Neural cell (in vitro differentiated cells): ENCODE measurements at regions not wholly inside any gene's neighbourhood (a gene's known extent, or its start where the extent isn't known, plus 50 kb on each side); places are given as distances from the start of the nearest gene placed in this dataset.

ENCODE experiments used
- H2AFZ ChIP-seq: fragments of 200-600, 300-800 bp; sonication (generic), shearing (Covaris generic); 2 replicates; pipeline ENCODE4 v1.6.0; 2014; ENCODE audit warnings: low read depth, mild to moderate bottlenecking, antibody characterized with exemption, low read length, moderate library complexity
- H3F3A ChIP-seq: fragments of 200-600 bp; shearing (Covaris generic); 2 replicates; pipeline ENCODE4 v1.6.1; 2016; ENCODE audit warnings: mild to moderate bottlenecking, moderate library complexity, mixed read lengths, antibody characterized with exemption, low read length; ENCODE audit not compliant: insufficient read depth, poor library complexity, severe bottlenecking
- H3K27ac ChIP-seq: fragments of 200-600, 300-800 bp; sonication (generic), shearing (Covaris generic); 2 replicates; pipeline ENCODE4 v1.5.1; 2014; ENCODE audit warnings: mild to moderate bottlenecking, low read length, moderate library complexity
- H3K27me3 ChIP-seq: fragments of 300-800, 200-600 bp; sonication (generic), shearing (Covaris generic); 2 replicates; pipeline ENCODE4 v1.6.0; 2014; ENCODE audit warnings: mild to moderate bottlenecking, low read depth, low read length, moderate library complexity; ENCODE audit not compliant: insufficient read depth
- H3K36me3 ChIP-seq: fragments of 300-800, 200-600 bp; sonication (generic), shearing (Covaris generic); 2 replicates; pipeline ENCODE4 v1.5.1; 2014; ENCODE audit warnings: mild to moderate bottlenecking, antibody characterized with exemption, low read length, moderate library complexity; ENCODE audit not compliant: insufficient read depth
- H3K4me2 ChIP-seq: fragments of 300-800, 200-600 bp; sonication (generic), shearing (Covaris generic); 2 replicates; pipeline ENCODE4 v1.6.0; 2014; ENCODE audit warnings: mild to moderate bottlenecking, low read length
- H3K4me3 ChIP-seq: fragments of 300-800, 200-600 bp; sonication (generic), shearing (Covaris generic); 2 replicates; pipeline ENCODE4 v1.5.1; 2014; ENCODE audit warnings: mild to moderate bottlenecking, low read length, moderate library complexity
- H3K79me2 ChIP-seq: fragments of 200-600 bp; shearing (Covaris generic); replicated peaks from 2 replicates; pipeline ENCODE4 v1.6.0; 2014; ENCODE audit warnings: mild to moderate bottlenecking, low read length, moderate library complexity; ENCODE audit not compliant: insufficient read depth
- H3K9ac ChIP-seq: fragments of 300-800, 200-600 bp; sonication (generic), shearing (Covaris generic); 2 replicates; pipeline ENCODE4 v1.6.1; 2016; ENCODE audit warnings: mild to moderate bottlenecking, low read length, mixed read lengths
- H3K9me2 ChIP-seq: fragments of 200-600 bp; shearing (Covaris generic); 2 replicates; pipeline ENCODE4 v1.6.1; 2016; ENCODE audit warnings: mild to moderate bottlenecking, low read length, mixed read lengths; ENCODE audit not compliant: insufficient read depth
- H3K9me3 ChIP-seq: fragments of 200-600, 300-800 bp; sonication (generic), shearing (Covaris generic); 2 replicates; pipeline ENCODE4 v1.6.1; 2016; ENCODE audit warnings: mild to moderate bottlenecking, mixed run types, low read length, moderate library complexity, mixed read lengths
- H4K20me1 ChIP-seq: fragments of 200-600 bp; shearing (Covaris generic); 2 replicates; pipeline ENCODE4 v1.6.1; 2016; ENCODE audit warnings: mild to moderate bottlenecking, mixed run types; ENCODE audit not compliant: insufficient read depth
- CTCF ChIP-seq: fragments of 450-650 bp; IDR thresholded peaks from 2 replicates; pipeline ENCODE4 v1.5.1; 2014; ENCODE audit warnings: antibody characterized with exemption, mild to moderate bottlenecking, moderate library complexity; ENCODE audit not compliant: poor library complexity, severe bottlenecking
- EP300 ChIP-seq: fragments of 450-650 bp; conservative IDR thresholded peaks from 2 replicates; pipeline ENCODE4 v1.6.1; 2014; ENCODE audit warnings: antibody characterized with exemption, mild to moderate bottlenecking, moderate library complexity; ENCODE audit not compliant: poor library complexity, severe bottlenecking
- EZH2 ChIP-seq: fragments of 200-600, 300-800 bp; shearing (Covaris generic), sonication (generic); IDR thresholded peaks from 2 replicates; pipeline ENCODE4 v1.6.1; 2014; ENCODE audit warnings: antibody characterized with exemption, low read length, borderline replicate concordance, mild to moderate bottlenecking; ENCODE audit not compliant: insufficient read depth, poor library complexity, severe bottlenecking
- MXI1 ChIP-seq: fragments of 450-650 bp; conservative IDR thresholded peaks from 2 replicates; pipeline ENCODE4 v1.6.1; 2014; ENCODE audit warnings: antibody characterized with exemption, mild to moderate bottlenecking; ENCODE audit not compliant: poor library complexity, severe bottlenecking
- POLR2AphosphoS5 ChIP-seq: IDR thresholded peaks from 2 replicates; pipeline ENCODE4 v1.6.1; 2012
- RAD21 ChIP-seq: fragments of 450-650 bp; conservative IDR thresholded peaks from 2 replicates; pipeline ENCODE4 v1.6.1; 2014; ENCODE audit warnings: antibody characterized with exemption, mild to moderate bottlenecking, moderate library complexity
- REST ChIP-seq: IDR thresholded peaks from 2 replicates; pipeline ENCODE4 v1.6.1; 2012; ENCODE audit warnings: borderline replicate concordance
- SMC3 ChIP-seq: fragments of 450-650 bp; conservative IDR thresholded peaks from 2 replicates; pipeline ENCODE4 v1.6.1; 2014; ENCODE audit warnings: antibody characterized with exemption, mild to moderate bottlenecking, moderate library complexity; ENCODE audit not compliant: poor library complexity

GRCh38 chr12:47396902-47397663 is 308.7 kb downstream of the RPAP3 start:
- Histone ChIP-seq H3K36me3 (no peaks in the 10 kb centered on the region), H3K9ac (no peak overlapping the region), H3F3A (no peaks in the 10 kb centered on the region), H3K4me2 (no peak overlapping the region), H3K79me2 (no peaks in the 10 kb centered on the region), H3K4me3 (no peak overlapping the region), H3K27ac (no peak overlapping the region), H2AFZ (no peak overlapping the region), H3K27me3 (no peaks in the 10 kb centered on the region), H3K9me3 (peaks cover 4% of the 10 kb centered on the region), H4K20me1 (no peaks in the 10 kb centered on the region), H3K9me2 (no peaks in the 10 kb centered on the region)
- TF ChIP-seq EP300: no peak
- no peak for TF ChIP-seq SMC3
- no peak for TF ChIP-seq REST
- TF ChIP-seq POLR2AphosphoS5: no peak
- no peak for TF ChIP-seq EZH2

DNA sequence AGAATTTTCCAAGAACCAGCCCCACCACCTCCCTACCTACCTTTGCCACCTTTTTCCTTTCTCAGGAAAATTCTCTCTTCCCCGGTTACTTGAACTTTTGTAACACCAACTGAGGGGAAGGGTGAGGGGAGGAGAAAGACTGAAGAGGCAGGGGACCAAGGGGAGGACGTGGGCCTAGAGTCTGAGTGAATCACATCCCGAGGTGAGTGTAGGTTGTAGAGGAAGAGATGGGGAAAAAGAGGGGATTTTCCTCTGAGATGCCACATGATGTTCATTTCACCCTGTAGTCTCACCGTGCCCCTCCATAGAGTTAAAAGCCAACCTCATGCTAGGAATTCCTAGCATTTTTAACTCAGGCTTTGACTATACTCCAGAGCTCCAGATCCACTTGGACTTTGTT is 311.8 kb downstream of the RPAP3 start:
- Histone ChIP-seq H3K27ac (no peak overlapping the region), H3K4me2 (no peak overlapping the region), H3K9me2 (no peaks in the 10 kb centered on the region), H3K79me2 (no peaks in the 10 kb centered on the region), H2AFZ (no peak overlapping the region), H4K20me1 (no peaks in the 10 kb centered on the region), H3K9ac (no peak overlapping the region), H3K4me3 (no peak overlapping the region), H3F3A (no peaks in the 10 kb centered on the region), H3K36me3 (no peaks in the 10 kb centered on the region), H3K27me3 (no peaks in the 10 kb centered on the region), H3K9me3 (peaks cover 4% of the 10 kb centered on the region)
- TF ChIP-seq CTCF (no peak), EP300 (no peak), MXI1 (no peak)

- H3F3A ChIP-seq: no peaks in the 10 kb centered on the region
- TF ChIP-seq REST (no peak), EZH2 (no peak), RAD21 (no peak), SMC3 (no peak), EP300 (no peak), CTCF (no peak), MXI1 (no peak)
- no peak overlapping the region for H3K4me3 ChIP-seq
- H3K9me2 ChIP-seq: no peaks in the 10 kb centered on the region
- no peaks in the 10 kb centered on the region for H3K79me2 ChIP-seq
- H3K9me3 ChIP-seq: peaks cover 4% of the 10 kb centered on the region
- no peak overlapping the region for H3K4me2 ChIP-seq
- H3K27me3 ChIP-seq: no peaks in the 10 kb centered on the region
- no peak overlapping the region for H2AFZ ChIP-seq
- no peaks in the 10 kb centered on the region for H3K36me3 ChIP-seq
- H3K27ac ChIP-seq: no peak overlapping the region
- no peak overlapping the region for H3K9ac ChIP-seq
- H4K20me1 ChIP-seq: no peaks in the 10 kb centered on the region
Measured at GRCh38 chr12:47393403-47393790, 312.4 kb downstream of the RPAP3 start.
